GM18858 (cell line): ENCODE measurements at regions not wholly inside any gene's neighbourhood (a gene's known extent, or its start where the extent isn't known, plus 50 kb on each side); places are given as distances from the start of the nearest gene placed in this dataset.
"Not testable (repeated sequence)": the region's sequence is repeated elsewhere in the genome, so short reads cannot be mapped to it uniquely, and the experiment has no call there.

ENCODE experiments used
- ATAC-seq: cut with Tn5 transposase; IDR thresholded peaks from one replicate; pipeline ENCODE4 v1.9.1; 2021; ENCODE audit not compliant: unreplicated experiment

GRCh38 chr11:41675205-41675604 is 215.8 kb upstream of the LRRC4C start:
- no peak for ATAC-seq

GRCh38 chr11:41713030-41713429 is 253.6 kb upstream of the LRRC4C start:
- no peak for ATAC-seq

- ATAC-seq, result no peak
Measured at GRCh38 chr11:41714101-41714500, 254.6 kb upstream of the LRRC4C start.

GRCh38 chr11:41716862-41717261 is 257.4 kb upstream of the LRRC4C start:
- no peak for ATAC-seq

- ATAC-seq, result no peak
Measured at GRCh38 chr11:41720761-41721160, 261.3 kb upstream of the LRRC4C start.

GRCh38 chr11:41728161-41728560 is 268.7 kb upstream of the LRRC4C start:
- not testable (repeated sequence) for ATAC-seq

- no peak for ATAC-seq
Measured at GRCh38 chr11:41775296-41775695, 315.8 kb upstream of the LRRC4C start.

- no peak for ATAC-seq
Measured at GRCh38 chr11:41779401-41779960, 320.0 kb upstream of the LRRC4C start.

GRCh38 chr11:41781441-41781840 is 322.0 kb upstream of the LRRC4C start:
- ATAC-seq, result no peak

- ATAC-seq, result no peak
Measured at GRCh38 chr11:41784513-41785335, 325.3 kb upstream of the LRRC4C start.

- ATAC-seq, result no peak
Measured at GRCh38 chr11:41786087-41786486, 326.6 kb upstream of the LRRC4C start.

- no peak for ATAC-seq
Measured at GRCh38 chr11:41788177-41788576, 328.7 kb upstream of the LRRC4C start.

GRCh38 chr11:41789376-41789775 is 329.9 kb upstream of the LRRC4C start:
- ATAC-seq, result no peak

GRCh38 chr11:41795004-41795403 is 335.6 kb upstream of the LRRC4C start:
- no peak for ATAC-seq

- no peak for ATAC-seq
Measured at GRCh38 chr11:41799754-41800153, 340.3 kb upstream of the LRRC4C start.

- ATAC-seq, result no peak
Measured at GRCh38 chr11:41803895-41804294, 344.4 kb upstream of the LRRC4C start.

GRCh38 chr11:41816396-41816795 is 356.9 kb upstream of the LRRC4C start:
- ATAC-seq, result no peak

GRCh38 chr11:41824287-41824686 is 364.8 kb upstream of the LRRC4C start:
- ATAC-seq, result not testable (repeated sequence)

- no peak for ATAC-seq
Measured at GRCh38 chr11:41826085-41826484, 366.6 kb upstream of the LRRC4C start.

GRCh38 chr11:41836431-41836830 is 377.0 kb upstream of the LRRC4C start:
- no peak for ATAC-seq

- no peak for ATAC-seq
Measured at GRCh38 chr11:41842673-41843072, 383.2 kb upstream of the LRRC4C start.

- no peak for ATAC-seq
Measured at GRCh38 chr11:41845066-41845465, 385.6 kb upstream of the LRRC4C start.

- no peak for ATAC-seq
Measured at GRCh38 chr11:41848349-41848748, 388.9 kb upstream of the LRRC4C start.
